GM18858 (cell line): ENCODE measurements at regions not wholly inside any gene's neighbourhood (a gene's known extent, or its start where the extent isn't known, plus 50 kb on each side); places are given as distances from the start of the nearest gene placed in this dataset.
"Not testable (repeated sequence)": the region's sequence is repeated elsewhere in the genome, so short reads cannot be mapped to it uniquely, and the experiment has no call there.

ENCODE experiments used
- ATAC-seq: cut with Tn5 transposase; IDR thresholded peaks from one replicate; pipeline ENCODE4 v1.9.1; 2021; ENCODE audit not compliant: unreplicated experiment

- ATAC-seq = no peak
Measured at GRCh38 chr1:168490306-168490705, 53.5 kb downstream of the XCL2 start.

- no peak for ATAC-seq
Measured at GRCh38 chr1:168488138-168488537, 55.7 kb downstream of the XCL2 start.

GRCh38 chr1:168486820-168487219 is 57.0 kb downstream of the XCL2 start:
- ATAC-seq = not testable (repeated sequence)

GRCh38 chr1:168485048-168485447 is 58.7 kb downstream of the XCL2 start:
- no peak for ATAC-seq

- ATAC-seq = no peak
Measured at GRCh38 chr1:168484083-168484482, 59.7 kb downstream of the XCL2 start.

GRCh38 chr1:168483539-168483938 is 60.3 kb downstream of the XCL2 start:
- ATAC-seq = no peak

GRCh38 chr1:168482106-168482505 is 61.7 kb downstream of the XCL2 start:
- ATAC-seq = no peak

- no peak for ATAC-seq
Measured at GRCh38 chr1:168481586-168481985, 62.2 kb downstream of the XCL2 start.

GRCh38 chr1:168480997-168481396 is 62.8 kb downstream of the XCL2 start:
- no peak for ATAC-seq

- ATAC-seq = no peak
Measured at GRCh38 chr1:168477792-168478191, 66.0 kb downstream of the XCL2 start.

- ATAC-seq = no peak
Measured at GRCh38 chr1:168476588-168477385, 67.0 kb downstream of the XCL2 start.

- no peak for ATAC-seq
Measured at GRCh38 chr1:168474322-168474721, 69.5 kb downstream of the XCL2 start.

- ATAC-seq = no peak
Measured at GRCh38 chr1:168473126-168473525, 70.7 kb downstream of the XCL2 start.

- no peak for ATAC-seq
Measured at GRCh38 chr1:168472223-168472622, 71.6 kb downstream of the XCL2 start.

GRCh38 chr1:168470901-168471431 is 72.8 kb downstream of the XCL2 start:
- ATAC-seq = no peak

GRCh38 chr1:168469690-168470089 is 74.1 kb downstream of the XCL2 start:
- no peak for ATAC-seq

GRCh38 chr1:168468822-168469221 is 75.0 kb downstream of the XCL2 start:
- no peak for ATAC-seq

GRCh38 chr1:168468042-168468809 is 75.6 kb downstream of the XCL2 start:
- ATAC-seq = no peak

GRCh38 chr1:168467452-168467851 is 76.3 kb downstream of the XCL2 start:
- no peak for ATAC-seq

- peak; percentile 52 for ATAC-seq
Measured at GRCh38 chr1:168466714-168467131, 77.1 kb downstream of the XCL2 start.

GRCh38 chr1:168466092-168466713 is 77.6 kb downstream of the XCL2 start:
- ATAC-seq = peak; percentile 66
